ENCODE measurements at regions not wholly inside any gene's neighbourhood (a gene's known extent, or its start where the extent isn't known, plus 50 kb on each side); places are given as distances from the start of the nearest gene placed in this dataset.

DNA sequence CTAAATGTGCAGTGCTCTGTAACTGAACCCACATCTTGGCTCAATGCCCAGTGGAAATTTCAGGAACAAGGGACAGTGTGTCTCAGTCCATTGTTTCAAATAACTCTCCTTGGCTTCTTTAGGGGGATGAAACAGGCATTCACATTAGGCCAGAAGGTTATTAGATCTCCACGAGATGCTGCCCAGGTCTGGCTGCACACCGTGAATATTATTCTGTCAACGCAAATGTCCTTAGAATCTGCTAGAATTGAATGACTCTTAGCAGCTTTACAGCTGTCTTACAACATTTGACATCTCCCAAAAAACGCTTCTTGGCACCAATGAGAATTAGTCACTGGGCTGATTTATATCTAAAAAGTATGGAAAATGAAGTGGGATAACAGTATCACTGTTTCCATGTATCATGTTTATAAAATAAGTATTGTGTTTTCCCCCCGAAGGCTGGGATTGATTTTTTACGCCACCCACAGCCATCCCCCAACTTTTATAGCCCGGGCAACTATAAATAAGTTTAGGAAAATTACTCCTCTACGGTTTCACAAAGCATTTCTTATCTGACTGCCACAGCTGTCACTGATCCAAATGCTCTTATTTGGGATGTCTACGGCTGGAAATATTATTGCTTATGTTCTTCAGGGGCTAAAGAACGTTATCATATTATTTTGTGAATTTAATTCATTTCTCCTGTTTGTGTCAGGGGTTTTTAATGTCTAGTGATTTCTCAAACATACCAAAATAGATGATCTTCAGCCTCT is 559.7 kb upstream of the FAT1 start:
- ATAC-seq (ENCODE audit: insufficient number of reproducible peaks, low FRiP score, low read depth) (no peak), DNase-seq (ENCODE audit: low spot score) (no peak)
- Histone ChIP-seq H3K9me3 (no peaks in the 10 kb centered on the region), H3K4me3 (no peak overlapping the region), H3K27ac (no peak overlapping the region), H3K4me1 (ENCODE audit: control insufficient read depth in 1 of 2, low read depth in 2 of 2) (no peaks in the 10 kb centered on the region), H3K36me3 (no peaks in the 10 kb centered on the region), H3K27me3 (replicated peaks; ENCODE audit: insufficient read depth) (no peaks in the 10 kb centered on the region)
- TF ChIP-seq, protein P1, sequence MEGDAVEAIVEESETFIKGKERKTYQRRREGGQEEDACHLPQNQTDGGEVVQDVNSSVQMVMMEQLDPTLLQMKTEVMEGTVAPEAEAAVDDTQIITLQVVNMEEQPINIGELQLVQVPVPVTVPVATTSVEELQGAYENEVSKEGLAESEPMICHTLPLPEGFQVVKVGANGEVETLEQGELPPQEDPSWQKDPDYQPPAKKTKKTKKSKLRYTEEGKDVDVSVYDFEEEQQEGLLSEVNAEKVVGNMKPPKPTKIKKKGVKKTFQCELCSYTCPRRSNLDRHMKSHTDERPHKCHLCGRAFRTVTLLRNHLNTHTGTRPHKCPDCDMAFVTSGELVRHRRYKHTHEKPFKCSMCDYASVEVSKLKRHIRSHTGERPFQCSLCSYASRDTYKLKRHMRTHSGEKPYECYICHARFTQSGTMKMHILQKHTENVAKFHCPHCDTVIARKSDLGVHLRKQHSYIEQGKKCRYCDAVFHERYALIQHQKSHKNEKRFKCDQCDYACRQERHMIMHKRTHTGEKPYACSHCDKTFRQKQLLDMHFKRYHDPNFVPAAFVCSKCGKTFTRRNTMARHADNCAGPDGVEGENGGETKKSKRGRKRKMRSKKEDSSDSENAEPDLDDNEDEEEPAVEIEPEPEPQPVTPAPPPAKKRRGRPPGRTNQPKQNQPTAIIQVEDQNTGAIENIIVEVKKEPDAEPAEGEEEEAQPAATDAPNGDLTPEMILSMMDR (IDR thresholded peaks at IDR 0.05) = no peak

GRCh38 chr4:187286525-187286924 is 562.9 kb upstream of the FAT1 start:
- Histone ChIP-seq H3K4me3 (no peak overlapping the region), H3K4me1 (ENCODE audit: control insufficient read depth in 1 of 2, low read depth in 2 of 2) (peaks cover 0 to 2% of the 10 kb centered on the region in 2 donors), H3K27me3 (replicated peaks; ENCODE audit: insufficient read depth) (no peaks in the 10 kb centered on the region), H3K9me3 (no peaks in the 10 kb centered on the region), H3K36me3 (no peaks in the 10 kb centered on the region), H3K27ac (no peak overlapping the region)
- ATAC-seq (ENCODE audit: insufficient number of reproducible peaks, low FRiP score, low read depth) (no peak), DNase-seq (ENCODE audit: low spot score) (no peak)
- TF ChIP-seq, protein P1 (IDR thresholded peaks at IDR 0.05) = no peak

- H3K27me3 ChIP-seq (replicated peaks; ENCODE audit: insufficient read depth) = no peaks in the 10 kb centered on the region
- H3K36me3 ChIP-seq = no peaks in the 10 kb centered on the region
- peaks cover 0 to 2% of the 10 kb centered on the region in 2 donors for H3K4me1 ChIP-seq (ENCODE audit: control insufficient read depth in 1 of 2, low read depth in 2 of 2)
- TF ChIP-seq, protein P1 (IDR thresholded peaks at IDR 0.05) = no peak
- DNase-seq (ENCODE audit: low spot score) (no peak), ATAC-seq (ENCODE audit: insufficient number of reproducible peaks, low FRiP score, low read depth) (no peak)
- H3K9me3 ChIP-seq = no peaks in the 10 kb centered on the region
- no peak overlapping the region for H3K4me3 ChIP-seq
- H3K27ac ChIP-seq = no peak overlapping the region
These were observed 565.7 kb upstream of the FAT1 start for GRCh38 chr4:187289371-187289770.

GRCh38 chr4:187294861-187295260 is 571.2 kb upstream of the FAT1 start:
- Histone ChIP-seq H3K9me3 (no peaks in the 10 kb centered on the region), H3K4me1 (ENCODE audit: control insufficient read depth in 1 of 2, low read depth in 2 of 2) (no peaks in the 10 kb centered on the region), H3K4me3 (no peak overlapping the region), H3K27me3 (replicated peaks; ENCODE audit: insufficient read depth) (no peaks in the 10 kb centered on the region), H3K27ac (no peak overlapping the region), H3K36me3 (no peaks in the 10 kb centered on the region)
- TF ChIP-seq, protein P1 (IDR thresholded peaks at IDR 0.05) = no peak
- DNase-seq (ENCODE audit: low spot score) (no peak), ATAC-seq (ENCODE audit: insufficient number of reproducible peaks, low FRiP score, low read depth) (no peak)

- H3K4me3 ChIP-seq = no peak overlapping the region
- no peaks in the 10 kb centered on the region for H3K27me3 ChIP-seq (replicated peaks; ENCODE audit: insufficient read depth)
- no peaks in the 10 kb centered on the region for H3K36me3 ChIP-seq
- H3K27ac ChIP-seq = no peak overlapping the region
- peaks cover 0 to 7% of the 10 kb centered on the region in 2 donors for H3K4me1 ChIP-seq (ENCODE audit: control insufficient read depth in 1 of 2, low read depth in 2 of 2)
- DNase-seq (ENCODE audit: low spot score) (no peak), ATAC-seq (ENCODE audit: insufficient number of reproducible peaks, low FRiP score, low read depth) (no peak)
- no peaks in the 10 kb centered on the region for H3K9me3 ChIP-seq
- TF ChIP-seq, protein P1 (IDR thresholded peaks at IDR 0.05) = no peak
These were observed 578.3 kb upstream of the FAT1 start for GRCh38 chr4:187301923-187302322.

All from thoracic aorta (tissue), 2 donors.